ENCODE measurements at regions not wholly inside any gene's neighbourhood (a gene's known extent, or its start where the extent isn't known, plus 50 kb on each side); places are given as distances from the start of the nearest gene placed in this dataset.

DNA sequence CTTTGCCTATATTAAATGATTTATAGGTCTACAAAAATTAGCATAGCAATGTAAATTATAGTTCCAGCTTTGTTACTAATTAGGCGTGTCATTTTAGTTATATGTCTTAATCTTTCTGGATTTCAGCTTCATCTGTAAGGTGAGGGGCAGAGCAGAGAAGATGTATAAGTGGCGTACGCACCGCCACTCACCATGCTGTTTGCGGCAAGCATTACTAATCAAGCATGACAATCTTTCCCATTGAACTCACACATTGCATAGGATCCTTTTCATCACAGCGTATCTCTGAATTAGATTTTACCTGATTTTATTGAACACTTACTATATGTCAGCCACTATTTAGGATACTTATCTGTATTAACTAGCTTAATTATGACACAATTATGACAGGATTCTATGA lies 183.6 kb upstream of the DLGAP1 start:
- TF ChIP-seq EP300 (IDR thresholded peaks at IDR 0.05) = no peak
- TF ChIP-seq, protein P1, sequence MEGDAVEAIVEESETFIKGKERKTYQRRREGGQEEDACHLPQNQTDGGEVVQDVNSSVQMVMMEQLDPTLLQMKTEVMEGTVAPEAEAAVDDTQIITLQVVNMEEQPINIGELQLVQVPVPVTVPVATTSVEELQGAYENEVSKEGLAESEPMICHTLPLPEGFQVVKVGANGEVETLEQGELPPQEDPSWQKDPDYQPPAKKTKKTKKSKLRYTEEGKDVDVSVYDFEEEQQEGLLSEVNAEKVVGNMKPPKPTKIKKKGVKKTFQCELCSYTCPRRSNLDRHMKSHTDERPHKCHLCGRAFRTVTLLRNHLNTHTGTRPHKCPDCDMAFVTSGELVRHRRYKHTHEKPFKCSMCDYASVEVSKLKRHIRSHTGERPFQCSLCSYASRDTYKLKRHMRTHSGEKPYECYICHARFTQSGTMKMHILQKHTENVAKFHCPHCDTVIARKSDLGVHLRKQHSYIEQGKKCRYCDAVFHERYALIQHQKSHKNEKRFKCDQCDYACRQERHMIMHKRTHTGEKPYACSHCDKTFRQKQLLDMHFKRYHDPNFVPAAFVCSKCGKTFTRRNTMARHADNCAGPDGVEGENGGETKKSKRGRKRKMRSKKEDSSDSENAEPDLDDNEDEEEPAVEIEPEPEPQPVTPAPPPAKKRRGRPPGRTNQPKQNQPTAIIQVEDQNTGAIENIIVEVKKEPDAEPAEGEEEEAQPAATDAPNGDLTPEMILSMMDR (IDR thresholded peaks at IDR 0.05) = no peak
